ENCODE measurements at regions not wholly inside any gene's neighbourhood (a gene's known extent, or its start where the extent isn't known, plus 50 kb on each side); places are given as distances from the start of the nearest gene placed in this dataset.

DNA sequence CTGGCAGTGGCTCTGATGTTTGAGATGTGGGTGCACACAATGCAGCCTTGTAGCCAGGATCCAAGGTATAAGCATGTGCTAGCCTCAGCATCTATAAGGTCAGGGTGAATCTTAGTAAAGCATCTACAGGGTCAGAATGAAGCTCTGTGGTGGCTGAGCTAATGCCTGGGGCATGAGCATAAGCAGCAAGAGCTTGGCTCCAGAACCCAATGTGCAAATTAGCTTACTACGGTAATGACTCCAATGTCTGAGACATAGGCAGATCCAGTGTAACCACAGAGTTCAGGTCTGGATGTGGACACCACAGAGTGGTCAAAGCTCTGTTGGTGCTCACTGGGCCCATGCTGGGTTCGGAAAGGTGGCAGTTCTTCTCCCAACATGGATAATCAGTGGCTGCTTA is 304.5 kb upstream of the NECTIN3 start:
- CTCF ChIA-PET (ENCODE audit: unreplicated experiment): no interaction called here

GRCh38 chr3:110767838-110768237 is 303.8 kb upstream of the NECTIN3 start:
- ChIA-PET POLR2A (interaction anchor here (0.7 kb wide), 1 partner anchor 10 kb away, joined by 3 read pairs; no protein-coding TSS in a partner anchor), CTCF (ENCODE audit: unreplicated experiment) (no interaction called here)
- H3K4me3 ChIP-seq (ENCODE audit: low read depth, low read length, poor library complexity, severe bottlenecking): no peak overlapping the region
- H4K20me1 ChIP-seq (ENCODE audit: insufficient read depth, low read length): no peaks in the 10 kb centered on the region
- intact Hi-C loops (cut with micrococcal nuclease; ENCODE audit: unreplicated experiment): no loop called here
- H2AFZ ChIP-seq (ENCODE audit: low read length): no peak overlapping the region
- no peaks in the 10 kb centered on the region for H3K79me2 ChIP-seq (ENCODE audit: insufficient read depth, low read depth, low read length)
- H3K27ac ChIP-seq (ENCODE audit: low read depth, low read length, poor library complexity, severe bottlenecking): no peak overlapping the region
- no peaks in the 10 kb centered on the region for H3K9me2 ChIP-seq (ENCODE audit: insufficient read depth, low read length)
- H3K36me3 ChIP-seq (ENCODE audit: insufficient read depth, low read length): no peaks in the 10 kb centered on the region
- BruUV-seq (replicated peaks): no TSS peak
- H3K9me3 ChIP-seq (ENCODE audit: low read length): no peaks in the 10 kb centered on the region
- TF ChIP-seq EZH2phosphoT487 (IDR thresholded peaks at IDR 0.05; ENCODE audit: borderline replicate concordance, low read depth, low read length): no peak
- TF ChIP-seq, protein P1, sequence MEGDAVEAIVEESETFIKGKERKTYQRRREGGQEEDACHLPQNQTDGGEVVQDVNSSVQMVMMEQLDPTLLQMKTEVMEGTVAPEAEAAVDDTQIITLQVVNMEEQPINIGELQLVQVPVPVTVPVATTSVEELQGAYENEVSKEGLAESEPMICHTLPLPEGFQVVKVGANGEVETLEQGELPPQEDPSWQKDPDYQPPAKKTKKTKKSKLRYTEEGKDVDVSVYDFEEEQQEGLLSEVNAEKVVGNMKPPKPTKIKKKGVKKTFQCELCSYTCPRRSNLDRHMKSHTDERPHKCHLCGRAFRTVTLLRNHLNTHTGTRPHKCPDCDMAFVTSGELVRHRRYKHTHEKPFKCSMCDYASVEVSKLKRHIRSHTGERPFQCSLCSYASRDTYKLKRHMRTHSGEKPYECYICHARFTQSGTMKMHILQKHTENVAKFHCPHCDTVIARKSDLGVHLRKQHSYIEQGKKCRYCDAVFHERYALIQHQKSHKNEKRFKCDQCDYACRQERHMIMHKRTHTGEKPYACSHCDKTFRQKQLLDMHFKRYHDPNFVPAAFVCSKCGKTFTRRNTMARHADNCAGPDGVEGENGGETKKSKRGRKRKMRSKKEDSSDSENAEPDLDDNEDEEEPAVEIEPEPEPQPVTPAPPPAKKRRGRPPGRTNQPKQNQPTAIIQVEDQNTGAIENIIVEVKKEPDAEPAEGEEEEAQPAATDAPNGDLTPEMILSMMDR (conservative IDR thresholded peaks at IDR 0.05; ENCODE audit: low read length): no peak
- no peak overlapping the region for H3K4me2 ChIP-seq (ENCODE audit: low read length)
- no peaks in the 10 kb centered on the region for H3K4me1 ChIP-seq (ENCODE audit: insufficient read depth, low read length, poor library complexity, severe bottlenecking)
- DNase-seq (ENCODE audit: low spot score): no peak

More for the DNA sequence above, 304.5 kb upstream of the NECTIN3 start:
- no TSS peak for BruUV-seq (replicated peaks)
- H3K27ac ChIP-seq (ENCODE audit: low read depth, low read length, poor library complexity, severe bottlenecking): no peak overlapping the region
- POLR2A ChIA-PET: no interaction called here
- no peak overlapping the region for H3K4me3 ChIP-seq (ENCODE audit: low read depth, low read length, poor library complexity, severe bottlenecking)
- no peak overlapping the region for H2AFZ ChIP-seq (ENCODE audit: low read length)
- no peaks in the 10 kb centered on the region for H3K79me2 ChIP-seq (ENCODE audit: insufficient read depth, low read depth, low read length)
- no peaks in the 10 kb centered on the region for H3K4me1 ChIP-seq (ENCODE audit: insufficient read depth, low read length, poor library complexity, severe bottlenecking)
- H3K4me2 ChIP-seq (ENCODE audit: low read length): no peak overlapping the region
- intact Hi-C loops (cut with micrococcal nuclease; ENCODE audit: unreplicated experiment): no loop called here
- no peaks in the 10 kb centered on the region for H3K9me3 ChIP-seq (ENCODE audit: low read length)
- no peaks in the 10 kb centered on the region for H4K20me1 ChIP-seq (ENCODE audit: insufficient read depth, low read length)
- no peak for DNase-seq (ENCODE audit: low spot score)
- H3K9me2 ChIP-seq (ENCODE audit: insufficient read depth, low read length): no peaks in the 10 kb centered on the region
- H3K36me3 ChIP-seq (ENCODE audit: insufficient read depth, low read length): no peaks in the 10 kb centered on the region
- TF ChIP-seq, protein P1 (conservative IDR thresholded peaks at IDR 0.05; ENCODE audit: low read length): no peak
- TF ChIP-seq EZH2phosphoT487 (IDR thresholded peaks at IDR 0.05; ENCODE audit: borderline replicate concordance, low read depth, low read length): no peak

GRCh38 chr3:110773413-110773954 is 298.1 kb upstream of the NECTIN3 start:
- H2AFZ ChIP-seq (ENCODE audit: low read length): no peak overlapping the region
- H3K79me2 ChIP-seq (ENCODE audit: insufficient read depth, low read depth, low read length): no peaks in the 10 kb centered on the region
- intact Hi-C loops (cut with micrococcal nuclease; ENCODE audit: unreplicated experiment): no loop called here
- CTCF ChIA-PET (ENCODE audit: unreplicated experiment): no interaction called here
- no peaks in the 10 kb centered on the region for H4K20me1 ChIP-seq (ENCODE audit: insufficient read depth, low read length)
- H3K4me1 ChIP-seq (ENCODE audit: insufficient read depth, low read length, poor library complexity, severe bottlenecking): no peaks in the 10 kb centered on the region
- H3K9me3 ChIP-seq (ENCODE audit: low read length): no peaks in the 10 kb centered on the region
- no peak for TF ChIP-seq EZH2phosphoT487 (IDR thresholded peaks at IDR 0.05; ENCODE audit: borderline replicate concordance, low read depth, low read length)
- TF ChIP-seq, protein P1 (conservative IDR thresholded peaks at IDR 0.05; ENCODE audit: low read length): no peak
- DNase-seq (ENCODE audit: low spot score): no peak
- no peaks in the 10 kb centered on the region for H3K9me2 ChIP-seq (ENCODE audit: insufficient read depth, low read length)
- no peak overlapping the region for H3K4me3 ChIP-seq (ENCODE audit: low read depth, low read length, poor library complexity, severe bottlenecking)
- POLR2A ChIA-PET: interaction anchor here (0.6 to 1.2 kb wide), 2 partner anchors 8 to 704 kb away, joined by 3 to 4 read pairs; no protein-coding TSS in a partner anchor
- no TSS peak for BruUV-seq (replicated peaks)
- no peak overlapping the region for H3K4me2 ChIP-seq (ENCODE audit: low read length)
- no peak overlapping the region for H3K27ac ChIP-seq (ENCODE audit: low read depth, low read length, poor library complexity, severe bottlenecking)
- no peaks in the 10 kb centered on the region for H3K36me3 ChIP-seq (ENCODE audit: insufficient read depth, low read length)
